ENCODE measurements at regions not wholly inside any gene's neighbourhood (a gene's known extent, or its start where the extent isn't known, plus 50 kb on each side); places are given as distances from the start of the nearest gene placed in this dataset.

GRCh38 chr13:47628666-47629065 lies 372.4 kb downstream of the SUCLA2 start:
- H3K4me3 Mint-ChIP-seq, result no peak overlapping the region
- H3K4me1 Mint-ChIP-seq, result no peaks in the 10 kb centered on the region
- DNase-seq (ENCODE audit: low spot score in 2 of 2) (no peak), ATAC-seq (replicated peaks; ENCODE audit: extremely low read depth, poor library complexity, severe bottlenecking) (no peak)
- no peak overlapping the region for H3K27ac Mint-ChIP-seq (ENCODE audit: low read depth)
- H3K36me3 Mint-ChIP-seq (ENCODE audit: insufficient read depth), result no peaks in the 10 kb centered on the region
- H3K9me3 Mint-ChIP-seq, result peaks cover 16% of the 10 kb centered on the region
- H3K27me3 Mint-ChIP-seq, result no peaks in the 10 kb centered on the region

DNA sequence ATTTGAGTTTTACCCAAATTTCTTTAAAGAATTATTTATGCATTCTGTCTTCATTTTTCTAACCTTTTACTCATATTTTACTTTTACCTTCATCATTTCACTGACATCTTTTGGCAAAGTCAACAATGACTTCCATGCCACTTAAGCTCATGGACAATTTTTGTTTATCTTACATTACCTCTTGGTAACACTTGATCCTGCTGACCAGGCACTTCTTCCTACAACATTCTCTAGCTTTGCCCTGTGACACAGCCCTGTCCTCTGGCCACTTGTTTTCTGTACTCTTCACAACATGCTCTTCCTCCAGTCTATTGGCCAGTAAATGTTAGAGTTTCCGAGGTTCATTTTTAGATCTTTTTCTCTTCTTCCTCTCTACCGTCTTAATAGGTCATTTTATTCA lies 377.2 kb downstream of the SUCLA2 start:
- no peaks in the 10 kb centered on the region for H3K27me3 Mint-ChIP-seq
- peaks cover 10% of the 10 kb centered on the region for H3K9me3 Mint-ChIP-seq
- ATAC-seq (replicated peaks; ENCODE audit: extremely low read depth, poor library complexity, severe bottlenecking) (no peak), DNase-seq (ENCODE audit: low spot score in 2 of 2) (no peak)
- H3K36me3 Mint-ChIP-seq (ENCODE audit: insufficient read depth), result no peaks in the 10 kb centered on the region
- no peaks in the 10 kb centered on the region for H3K4me1 Mint-ChIP-seq
- H3K4me3 Mint-ChIP-seq, result no peak overlapping the region
- H3K27ac Mint-ChIP-seq (ENCODE audit: low read depth), result no peak overlapping the region

DNA sequence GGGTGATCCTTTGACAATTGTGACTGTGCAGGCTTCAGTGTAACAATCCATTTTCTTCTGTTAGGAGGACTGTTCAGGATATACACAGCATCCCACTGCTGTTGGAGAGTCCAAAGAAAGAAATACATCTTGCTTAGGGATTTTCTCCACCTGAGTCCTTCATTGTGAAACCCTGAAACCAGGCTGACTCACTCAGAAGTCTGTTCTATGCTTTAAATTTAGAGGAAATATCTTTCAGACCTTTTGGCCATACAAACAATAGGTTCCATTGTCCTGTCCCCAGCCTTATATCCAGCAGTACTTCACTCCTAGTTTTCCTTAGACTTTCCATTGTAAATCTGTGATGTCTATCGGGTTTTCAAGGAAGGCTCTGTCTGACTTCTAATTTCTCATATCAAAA lies 379.1 kb downstream of the SUCLA2 start:
- H3K36me3 Mint-ChIP-seq (ENCODE audit: insufficient read depth), result no peaks in the 10 kb centered on the region
- no peak overlapping the region for H3K27ac Mint-ChIP-seq (ENCODE audit: low read depth)
- no peak overlapping the region for H3K4me3 Mint-ChIP-seq
- peaks cover 15% of the 10 kb centered on the region for H3K9me3 Mint-ChIP-seq
- ATAC-seq (replicated peaks; ENCODE audit: extremely low read depth, poor library complexity, severe bottlenecking) (no peak), DNase-seq (ENCODE audit: low spot score in 2 of 2) (no peak)
- no peaks in the 10 kb centered on the region for H3K4me1 Mint-ChIP-seq
- H3K27me3 Mint-ChIP-seq, result no peaks in the 10 kb centered on the region

- DNase-seq (ENCODE audit: low spot score in 2 of 2) (no peak), ATAC-seq (replicated peaks; ENCODE audit: extremely low read depth, poor library complexity, severe bottlenecking) (no peak)
- peaks cover 15% of the 10 kb centered on the region for H3K9me3 Mint-ChIP-seq
- H3K27me3 Mint-ChIP-seq, result no peaks in the 10 kb centered on the region
- H3K27ac Mint-ChIP-seq (ENCODE audit: low read depth), result no peak overlapping the region
- no peak overlapping the region for H3K4me3 Mint-ChIP-seq
- H3K36me3 Mint-ChIP-seq (ENCODE audit: insufficient read depth), result no peaks in the 10 kb centered on the region
- no peaks in the 10 kb centered on the region for H3K4me1 Mint-ChIP-seq
Observed at GRCh38 chr13:47611664-47612288, 389.3 kb downstream of the SUCLA2 start.

GRCh38 chr13:47610687-47611086 lies 390.4 kb downstream of the SUCLA2 start:
- Mint-ChIP-seq H3K36me3 (ENCODE audit: insufficient read depth) (no peaks in the 10 kb centered on the region), H3K27me3 (no peaks in the 10 kb centered on the region), H3K4me3 (no peak overlapping the region), H3K4me1 (no peaks in the 10 kb centered on the region), H3K9me3 (peaks cover 15% of the 10 kb centered on the region), H3K27ac (ENCODE audit: low read depth) (no peak overlapping the region)
- ATAC-seq (replicated peaks; ENCODE audit: extremely low read depth, poor library complexity, severe bottlenecking), result no peak
- DNase-seq (ENCODE audit: low spot score in 2 of 2), result no peak

- Mint-ChIP-seq H3K4me3 (no peak overlapping the region), H3K27ac (ENCODE audit: low read depth) (no peak overlapping the region), H3K4me1 (no peaks in the 10 kb centered on the region), H3K9me3 (peaks cover 6% of the 10 kb centered on the region), H3K27me3 (no peaks in the 10 kb centered on the region), H3K36me3 (ENCODE audit: insufficient read depth) (no peaks in the 10 kb centered on the region)
- no peak for DNase-seq (ENCODE audit: low spot score in 2 of 2)
- no peak for ATAC-seq (replicated peaks; ENCODE audit: extremely low read depth, poor library complexity, severe bottlenecking)
Observed at GRCh38 chr13:47603365-47603764, 397.7 kb downstream of the SUCLA2 start.

DNA sequence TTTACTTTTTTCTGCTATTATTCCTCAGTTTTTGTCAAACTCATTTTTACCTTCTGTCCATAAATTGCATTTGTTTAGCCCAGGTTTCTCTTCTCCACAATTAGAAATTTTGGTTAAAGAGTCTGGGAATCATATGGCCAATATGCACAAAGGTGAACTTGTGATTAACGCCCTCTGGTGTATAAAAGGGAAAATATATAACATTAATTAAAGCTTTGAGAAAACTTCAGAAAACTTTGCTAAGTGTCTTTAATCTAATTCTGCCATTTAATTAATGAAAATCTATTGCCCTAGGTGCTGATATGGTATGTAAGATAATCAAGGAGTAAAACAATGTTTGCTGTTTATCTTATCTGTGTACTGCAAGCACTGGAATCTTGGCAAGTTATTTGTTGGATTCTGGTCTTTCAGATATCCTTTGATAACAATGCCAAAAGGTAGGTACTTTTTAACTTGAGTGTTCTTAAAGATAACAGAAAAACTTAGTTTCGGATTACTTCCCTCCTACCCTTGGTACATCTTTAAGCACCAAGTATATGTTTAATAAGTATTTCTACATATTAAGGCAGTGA lies 402.6 kb downstream of the SUCLA2 start:
- Mint-ChIP-seq H3K4me1 (no peaks in the 10 kb centered on the region), H3K27ac (ENCODE audit: low read depth) (no peak overlapping the region), H3K4me3 (no peak overlapping the region), H3K36me3 (ENCODE audit: insufficient read depth) (no peaks in the 10 kb centered on the region), H3K9me3 (peaks cover 7% of the 10 kb centered on the region), H3K27me3 (no peaks in the 10 kb centered on the region)
- DNase-seq (ENCODE audit: low spot score in 2 of 2) (no peak), ATAC-seq (replicated peaks; ENCODE audit: extremely low read depth, poor library complexity, severe bottlenecking) (no peak)

DNA sequence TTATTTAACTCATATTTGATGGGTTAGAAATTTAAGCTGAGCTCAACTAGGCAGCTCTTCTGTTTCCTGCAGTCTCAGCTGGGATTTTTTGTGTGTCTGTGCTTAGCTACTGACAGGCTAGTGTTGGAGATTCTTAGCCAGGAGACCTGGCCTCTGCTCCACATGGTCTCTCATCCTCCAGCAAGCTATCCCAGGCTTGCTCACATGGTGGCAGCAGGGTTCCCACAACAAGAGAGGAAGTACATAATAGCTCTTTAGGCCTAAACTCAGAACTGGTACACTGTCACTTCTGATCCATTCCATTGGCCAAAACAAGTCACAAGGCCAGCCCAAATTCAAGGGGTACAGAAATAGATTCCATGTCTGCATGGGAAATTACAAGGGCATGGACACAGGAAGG lies 406.2 kb downstream of the SUCLA2 start:
- no peak for ATAC-seq (replicated peaks; ENCODE audit: extremely low read depth, poor library complexity, severe bottlenecking)
- H3K4me1 Mint-ChIP-seq, result no peaks in the 10 kb centered on the region
- H3K9me3 Mint-ChIP-seq, result peaks cover 18% of the 10 kb centered on the region
- no peak overlapping the region for H3K4me3 Mint-ChIP-seq
- H3K27me3 Mint-ChIP-seq, result no peaks in the 10 kb centered on the region
- H3K36me3 Mint-ChIP-seq (ENCODE audit: insufficient read depth), result no peaks in the 10 kb centered on the region
- no peak overlapping the region for H3K27ac Mint-ChIP-seq (ENCODE audit: low read depth)
- DNase-seq (ENCODE audit: low spot score in 2 of 2), result no peak

- no peaks in the 10 kb centered on the region for H3K4me1 Mint-ChIP-seq
- no peak overlapping the region for H3K4me3 Mint-ChIP-seq
- DNase-seq (ENCODE audit: low spot score in 2 of 2) (no peak), ATAC-seq (replicated peaks; ENCODE audit: extremely low read depth, poor library complexity, severe bottlenecking) (no peak)
- no peaks in the 10 kb centered on the region for H3K36me3 Mint-ChIP-seq (ENCODE audit: insufficient read depth)
- peaks cover 18% of the 10 kb centered on the region for H3K9me3 Mint-ChIP-seq
- H3K27me3 Mint-ChIP-seq, result no peaks in the 10 kb centered on the region
- no peak overlapping the region for H3K27ac Mint-ChIP-seq (ENCODE audit: low read depth)
Observed at GRCh38 chr13:47592256-47592655, 408.8 kb downstream of the SUCLA2 start.

DNA sequence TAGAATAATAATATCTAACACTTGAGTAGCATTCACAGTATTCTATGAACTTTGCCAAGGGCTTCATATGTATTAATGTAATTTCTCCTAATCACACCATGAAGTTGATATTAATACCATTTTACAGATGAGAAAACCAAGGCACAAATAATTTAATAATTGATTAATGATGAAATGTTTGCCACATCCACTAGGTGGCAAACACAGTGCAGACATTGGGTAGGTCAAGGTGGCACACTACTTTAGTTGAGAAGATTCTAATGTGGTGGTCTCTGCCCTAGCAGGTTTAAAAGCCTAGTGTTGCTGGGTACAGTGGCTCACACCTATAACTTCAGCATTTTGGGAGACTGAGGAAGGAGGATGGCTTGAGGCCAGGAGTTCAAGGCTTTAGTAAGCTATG lies 412.4 kb downstream of the SUCLA2 start:
- H3K4me1 Mint-ChIP-seq, result no peaks in the 10 kb centered on the region
- H3K9me3 Mint-ChIP-seq, result peaks cover 22% of the 10 kb centered on the region
- H3K36me3 Mint-ChIP-seq (ENCODE audit: insufficient read depth), result no peaks in the 10 kb centered on the region
- no peaks in the 10 kb centered on the region for H3K27me3 Mint-ChIP-seq
- no peak for ATAC-seq (replicated peaks; ENCODE audit: extremely low read depth, poor library complexity, severe bottlenecking)
- no peak overlapping the region for H3K27ac Mint-ChIP-seq (ENCODE audit: low read depth)
- DNase-seq (ENCODE audit: low spot score in 2 of 2), result no peak
- no peak overlapping the region for H3K4me3 Mint-ChIP-seq

GRCh38 chr13:47572375-47572774 lies 428.7 kb downstream of the SUCLA2 start:
- DNase-seq (ENCODE audit: low spot score in 2 of 2), result no peak
- no peaks in the 10 kb centered on the region for H3K27me3 Mint-ChIP-seq
- no peaks in the 10 kb centered on the region for H3K4me1 Mint-ChIP-seq
- ATAC-seq (replicated peaks; ENCODE audit: extremely low read depth, poor library complexity, severe bottlenecking), result no peak
- no peak overlapping the region for H3K4me3 Mint-ChIP-seq
- peaks cover 28% of the 10 kb centered on the region for H3K9me3 Mint-ChIP-seq
- no peaks in the 10 kb centered on the region for H3K36me3 Mint-ChIP-seq (ENCODE audit: insufficient read depth)
- no peak overlapping the region for H3K27ac Mint-ChIP-seq (ENCODE audit: low read depth)

DNA sequence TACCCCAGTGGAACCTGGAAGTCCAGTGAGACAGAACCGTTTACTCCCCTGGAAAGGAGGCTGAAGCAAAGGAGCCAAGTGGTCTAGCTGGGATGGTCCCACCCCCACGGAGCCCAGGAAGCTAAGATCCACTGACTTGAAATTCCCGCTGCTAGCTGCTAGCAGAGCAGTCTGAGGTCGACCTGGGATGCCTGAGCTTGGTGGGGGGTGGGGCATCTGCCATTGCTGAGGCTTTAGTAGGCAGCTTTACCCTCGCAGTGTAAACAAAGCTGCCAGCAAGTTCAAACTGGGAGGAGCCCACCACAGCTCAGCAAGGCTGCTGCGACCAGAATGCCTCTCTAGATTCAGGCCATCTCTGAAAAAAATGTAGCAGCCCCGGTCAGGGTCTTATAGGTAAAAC lies 437.0 kb downstream of the SUCLA2 start:
- DNase-seq (ENCODE audit: low spot score in 2 of 2) (no peak), ATAC-seq (replicated peaks; ENCODE audit: extremely low read depth, poor library complexity, severe bottlenecking) (no peak)
- Mint-ChIP-seq H3K4me1 (no peaks in the 10 kb centered on the region), H3K27me3 (no peaks in the 10 kb centered on the region), H3K4me3 (no peak overlapping the region), H3K9me3 (peaks cover 24% of the 10 kb centered on the region), H3K27ac (ENCODE audit: low read depth) (no peak overlapping the region), H3K36me3 (ENCODE audit: insufficient read depth) (no peaks in the 10 kb centered on the region)

DNA sequence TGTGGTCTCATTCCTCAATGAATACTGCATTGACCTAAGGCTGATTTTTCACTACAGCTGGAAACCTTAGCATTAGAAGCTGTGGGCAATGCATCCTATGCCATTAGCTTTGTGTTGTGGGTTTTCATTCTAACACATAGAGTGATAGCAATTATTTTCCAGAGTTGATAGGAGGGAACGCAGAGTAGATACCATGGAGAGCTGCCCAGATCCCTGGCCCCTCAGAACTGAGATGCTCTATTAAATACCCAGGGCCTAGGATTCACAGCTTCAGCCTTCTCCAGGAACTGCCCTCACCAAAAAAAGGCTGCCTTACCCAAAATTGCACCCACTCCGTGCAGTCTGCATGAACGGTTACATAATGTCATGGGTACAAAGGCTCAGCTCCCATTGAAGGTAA lies 444.4 kb downstream of the SUCLA2 start:
- ATAC-seq (replicated peaks; ENCODE audit: extremely low read depth, poor library complexity, severe bottlenecking), result no peak
- no peak overlapping the region for H3K27ac Mint-ChIP-seq (ENCODE audit: low read depth)

More for the DNA sequence above, 444.4 kb downstream of the SUCLA2 start:
- Mint-ChIP-seq H3K4me1 (no peaks in the 10 kb centered on the region), H3K36me3 (ENCODE audit: insufficient read depth) (no peaks in the 10 kb centered on the region), H3K9me3 (peaks cover 6% of the 10 kb centered on the region), H3K27me3 (no peaks in the 10 kb centered on the region), H3K4me3 (no peak overlapping the region)
- DNase-seq (ENCODE audit: low spot score in 2 of 2), result no peak

Data from central memory CD8-positive, alpha-beta T cell (primary cell).